Heart left ventricle (tissue), 13 donors: ENCODE measurements at regions not wholly inside any gene's neighbourhood (a gene's known extent, or its start where the extent isn't known, plus 50 kb on each side); places are given as distances from the start of the nearest gene placed in this dataset.

ENCODE experiments used
- POLR2A ChIP-seq, 2 donors: fragments of 450-650 bp; IDR thresholded peaks; one replicate each; pipeline ENCODE4 v1.6.1; 2017; ENCODE audit warnings: antibody characterized with exemption in 2 of 2, mild to moderate bottlenecking in 2 of 2, moderate library complexity in 2 of 2
- TF ChIP-seq, protein P1 (sequence below), 12 donors: fragments of 200-600 bp; sonication (generic) in 4 of 12; IDR thresholded peaks; one replicate each; pipeline versions ENCODE4 v1.5.0 to v1.8.0; 2018 to 2022; ENCODE audit warnings: antibody characterized with exemption in 12 of 12, mild to moderate bottlenecking in 5 of 12
- donor health status: ischemic (EF 13 %, LVEDD 7.1; RV severe dilation, severe dysfunction).
- donor health status: DM: no; HTN: yes; CAD: no.
- donor health status: DM: no; HTN: no; CAD: no.
- donor health status: ischemic (EF 25% LVEDD 6.9; RV normal size, moderate dysfunction).
- donor health status: ischemic (EF 25% LVEDD 5.7; RV mildly dilated, moderate dysfunction).
- donor health status: ischemic (EF 35%, LVEDD 5.7; RV mildly dilated, moderate dysfunction).
- donor health status: nonischemic (EF 11% LVEDD 7.7; RV severe dilation, severe dysfunction).
- donor health status: DM: yes; HTN: yes; CAD: no.
- donor health status: PGD.
- donor health status: ischemic (EF 29% LVEDD 5.4; RV normal size, mild dysfunction).
- donor health status: nonischemic (EF 23%, LVEDD 6.1; RV moderate dilation, normal function).

DNA sequence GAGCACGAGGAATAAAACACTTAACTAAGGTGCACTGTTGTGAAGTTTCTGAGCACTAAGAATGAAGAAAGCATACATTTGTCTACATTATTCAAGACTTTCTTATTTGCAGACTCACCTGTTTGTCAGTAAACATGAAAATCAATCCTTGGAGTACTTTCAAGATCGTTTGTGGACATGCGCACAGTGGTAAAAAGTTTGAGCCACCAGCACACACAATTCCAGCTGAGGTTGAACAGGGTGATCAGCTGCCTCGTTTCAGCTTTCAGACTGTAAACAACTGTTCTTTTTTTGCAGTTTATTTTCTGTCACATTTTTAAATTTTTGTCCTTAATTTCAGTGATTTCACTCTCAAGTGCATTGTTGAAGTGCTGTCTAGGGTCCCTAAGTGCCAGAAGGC is 143.8 kb upstream of the VCX2 start:
- TF ChIP-seq POLR2A (IDR thresholded peaks at IDR 0.05), result no peak
- TF ChIP-seq, protein P1, sequence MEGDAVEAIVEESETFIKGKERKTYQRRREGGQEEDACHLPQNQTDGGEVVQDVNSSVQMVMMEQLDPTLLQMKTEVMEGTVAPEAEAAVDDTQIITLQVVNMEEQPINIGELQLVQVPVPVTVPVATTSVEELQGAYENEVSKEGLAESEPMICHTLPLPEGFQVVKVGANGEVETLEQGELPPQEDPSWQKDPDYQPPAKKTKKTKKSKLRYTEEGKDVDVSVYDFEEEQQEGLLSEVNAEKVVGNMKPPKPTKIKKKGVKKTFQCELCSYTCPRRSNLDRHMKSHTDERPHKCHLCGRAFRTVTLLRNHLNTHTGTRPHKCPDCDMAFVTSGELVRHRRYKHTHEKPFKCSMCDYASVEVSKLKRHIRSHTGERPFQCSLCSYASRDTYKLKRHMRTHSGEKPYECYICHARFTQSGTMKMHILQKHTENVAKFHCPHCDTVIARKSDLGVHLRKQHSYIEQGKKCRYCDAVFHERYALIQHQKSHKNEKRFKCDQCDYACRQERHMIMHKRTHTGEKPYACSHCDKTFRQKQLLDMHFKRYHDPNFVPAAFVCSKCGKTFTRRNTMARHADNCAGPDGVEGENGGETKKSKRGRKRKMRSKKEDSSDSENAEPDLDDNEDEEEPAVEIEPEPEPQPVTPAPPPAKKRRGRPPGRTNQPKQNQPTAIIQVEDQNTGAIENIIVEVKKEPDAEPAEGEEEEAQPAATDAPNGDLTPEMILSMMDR (IDR thresholded peaks at IDR 0.05), result no peak
